Limb (tissue), 2 donors: ENCODE measurements at regions not wholly inside any gene's neighbourhood (a gene's known extent, or its start where the extent isn't known, plus 50 kb on each side); places are given as distances from the start of the nearest gene placed in this dataset.
"Not testable (repeated sequence)": the region's sequence is repeated elsewhere in the genome, so short reads cannot be mapped to it uniquely, and the experiment has no call there.

Source experiments
- DNase-seq, 2 donors: peaks; one replicate each; pipeline ENCODE4 v3.0.0-alpha.2; 2016; ENCODE audit errors: extremely low spot score in 2 of 2

GRCh38 chr3:166360720-166361119, 523.5 kb upstream of the BCHE start:
- DNase-seq = no peak

GRCh38 chr3:166351461-166351860, 514.2 kb upstream of the BCHE start:
- DNase-seq = no peak

GRCh38 chr3:166340604-166341266, 503.5 kb upstream of the BCHE start:
- no peak for DNase-seq

GRCh38 chr3:166324401-166324800, 487.2 kb upstream of the BCHE start:
- no peak for DNase-seq

GRCh38 chr3:166322391-166322790, 485.2 kb upstream of the BCHE start:
- DNase-seq = no peak

GRCh38 chr3:166307756-166308350, 470.6 kb upstream of the BCHE start:
- peak in 1 of 2 donors; percentile 4 for DNase-seq

- DNase-seq = no peak
These were observed 467.4 kb upstream of the BCHE start for GRCh38 chr3:166304584-166304983.

GRCh38 chr3:166303681-166304080, 466.5 kb upstream of the BCHE start:
- no peak for DNase-seq

- DNase-seq = no peak
These were observed 465.1 kb upstream of the BCHE start for GRCh38 chr3:166302331-166302730.

- no peak for DNase-seq
These were observed 459.1 kb upstream of the BCHE start for GRCh38 chr3:166296179-166296783.

GRCh38 chr3:166291186-166291955, 454.1 kb upstream of the BCHE start:
- no peak for DNase-seq

- no peak for DNase-seq
These were observed 447.8 kb upstream of the BCHE start for GRCh38 chr3:166285001-166285400.

- DNase-seq = peak in 1 of 2 donors; percentile 10
These were observed 446.6 kb upstream of the BCHE start for GRCh38 chr3:166283840-166284239.

GRCh38 chr3:166282931-166283330, 445.7 kb upstream of the BCHE start:
- DNase-seq = no peak

- DNase-seq = no peak
These were observed 442.4 kb upstream of the BCHE start for GRCh38 chr3:166279636-166280035.

GRCh38 chr3:166275024-166275390, 437.8 kb upstream of the BCHE start:
- DNase-seq = no peak

GRCh38 chr3:166274351-166275023, 437.3 kb upstream of the BCHE start:
- no peak for DNase-seq

GRCh38 chr3:166270429-166270828, 433.2 kb upstream of the BCHE start:
- no peak for DNase-seq

- no peak for DNase-seq
These were observed 427.9 kb upstream of the BCHE start for GRCh38 chr3:166265153-166265552.

- no peak for DNase-seq
These were observed 426.2 kb upstream of the BCHE start for GRCh38 chr3:166263460-166263859.

- DNase-seq = not testable (repeated sequence)
These were observed 421.1 kb upstream of the BCHE start for GRCh38 chr3:166258293-166258850.
